ENCODE measurements at regions not wholly inside any gene's neighbourhood (a gene's known extent, or its start where the extent isn't known, plus 50 kb on each side); places are given as distances from the start of the nearest gene placed in this dataset.
A peak's percentile ranks its signal among the peaks of the same experiment; 100 is the strongest.

- no peaks in the 10 kb centered on the region for H4K20me1 ChIP-seq (ENCODE audit: control insufficient read depth, extremely low read depth, insufficient read depth, low read length)
- no peaks in the 10 kb centered on the region for H3K27me3 ChIP-seq (ENCODE audit: control insufficient read depth, insufficient read depth, low read length)
- H3K9ac ChIP-seq (ENCODE audit: insufficient read depth, low read length) = no peak overlapping the region
- H3K36me3 ChIP-seq (ENCODE audit: control insufficient read depth, insufficient read depth, low read length) = no peaks in the 10 kb centered on the region
- no peaks in the 10 kb centered on the region for H3K79me2 ChIP-seq (ENCODE audit: control insufficient read depth, insufficient read depth, low read length)
- no peaks in the 10 kb centered on the region for H3K9me3 ChIP-seq (ENCODE audit: control insufficient read depth, insufficient read depth, low read depth, low read length)
- no peak for TF ChIP-seq CTCF (conservative IDR thresholded peaks at IDR 0.05 in 1 of 2, IDR thresholded peaks at IDR 0.05 in 1 of 2; ENCODE audit: low read depth in 1 of 2, low read length in 2 of 2)
- no peak for TF ChIP-seq EZH2 (IDR thresholded peaks at IDR 0.05; ENCODE audit: low read length, missing control alignments)
- H3K27ac ChIP-seq (ENCODE audit: insufficient read depth, low read length) = no peak overlapping the region
- no peak overlapping the region for H3K4me3 ChIP-seq (replicated peaks in 1 of 4; ENCODE audit: control extremely low read depth in 1 of 4, insufficient read depth in 1 of 4, low read depth in 3 of 4, low read length in 4 of 4)
- no peak overlapping the region for H3K4me2 ChIP-seq (ENCODE audit: extremely low read depth, insufficient read depth, low read length)
- no peak for DNase-seq (ENCODE audit: low read depth in 2 of 2)
- H3K4me1 ChIP-seq (ENCODE audit: control insufficient read depth, extremely low read depth, insufficient read depth, low read length) = no peaks in the 10 kb centered on the region
- no peak overlapping the region for H2AFZ ChIP-seq (ENCODE audit: low read length)
Measured at GRCh38 chr3:157574531-157574930, 71.3 kb upstream of the VEPH1 start.

GRCh38 chr3:157573780-157574378 is 70.7 kb upstream of the VEPH1 start:
- H3K79me2 ChIP-seq (ENCODE audit: control insufficient read depth, insufficient read depth, low read length) = no peaks in the 10 kb centered on the region
- no peak for TF ChIP-seq CTCF (conservative IDR thresholded peaks at IDR 0.05 in 1 of 2, IDR thresholded peaks at IDR 0.05 in 1 of 2; ENCODE audit: low read depth in 1 of 2, low read length in 2 of 2)
- TF ChIP-seq EZH2 (IDR thresholded peaks at IDR 0.05; ENCODE audit: low read length, missing control alignments) = no peak
- no peak overlapping the region for H3K4me2 ChIP-seq (ENCODE audit: extremely low read depth, insufficient read depth, low read length)
- no peaks in the 10 kb centered on the region for H3K4me1 ChIP-seq (ENCODE audit: control insufficient read depth, extremely low read depth, insufficient read depth, low read length)
- no peak overlapping the region for H2AFZ ChIP-seq (ENCODE audit: low read length)
- no peak overlapping the region for H3K4me3 ChIP-seq (replicated peaks in 1 of 4; ENCODE audit: control extremely low read depth in 1 of 4, insufficient read depth in 1 of 4, low read depth in 3 of 4, low read length in 4 of 4)
- H3K27me3 ChIP-seq (ENCODE audit: control insufficient read depth, insufficient read depth, low read length) = no peaks in the 10 kb centered on the region
- H3K9ac ChIP-seq (ENCODE audit: insufficient read depth, low read length) = no peak overlapping the region
- H4K20me1 ChIP-seq (ENCODE audit: control insufficient read depth, extremely low read depth, insufficient read depth, low read length) = no peaks in the 10 kb centered on the region
- H3K36me3 ChIP-seq (ENCODE audit: control insufficient read depth, insufficient read depth, low read length) = no peaks in the 10 kb centered on the region
- no peaks in the 10 kb centered on the region for H3K9me3 ChIP-seq (ENCODE audit: control insufficient read depth, insufficient read depth, low read depth, low read length)
- DNase-seq (ENCODE audit: low read depth in 2 of 2) = peak in 1 of 2 donors; percentile 41
- H3K27ac ChIP-seq (ENCODE audit: insufficient read depth, low read length) = no peak overlapping the region

GRCh38 chr3:157573281-157573680 is 70.1 kb upstream of the VEPH1 start:
- Histone ChIP-seq H3K79me2 (ENCODE audit: control insufficient read depth, insufficient read depth, low read length) (no peaks in the 10 kb centered on the region), H3K27ac (ENCODE audit: insufficient read depth, low read length) (no peak overlapping the region)

More at GRCh38 chr3:157573281-157573680, 70.1 kb upstream of the VEPH1 start:
- Histone ChIP-seq H2AFZ (ENCODE audit: low read length) (no peak overlapping the region), H3K4me3 (replicated peaks in 1 of 4; ENCODE audit: control extremely low read depth in 1 of 4, insufficient read depth in 1 of 4, low read depth in 3 of 4, low read length in 4 of 4) (no peak overlapping the region), H3K4me1 (ENCODE audit: control insufficient read depth, extremely low read depth, insufficient read depth, low read length) (no peaks in the 10 kb centered on the region), H4K20me1 (ENCODE audit: control insufficient read depth, extremely low read depth, insufficient read depth, low read length) (no peaks in the 10 kb centered on the region), H3K9me3 (ENCODE audit: control insufficient read depth, insufficient read depth, low read depth, low read length) (no peaks in the 10 kb centered on the region), H3K36me3 (ENCODE audit: control insufficient read depth, insufficient read depth, low read length) (no peaks in the 10 kb centered on the region), H3K27me3 (ENCODE audit: control insufficient read depth, insufficient read depth, low read length) (no peaks in the 10 kb centered on the region), H3K9ac (ENCODE audit: insufficient read depth, low read length) (no peak overlapping the region), H3K4me2 (ENCODE audit: extremely low read depth, insufficient read depth, low read length) (no peak overlapping the region)
- TF ChIP-seq EZH2 (IDR thresholded peaks at IDR 0.05; ENCODE audit: low read length, missing control alignments) = no peak
- TF ChIP-seq CTCF (conservative IDR thresholded peaks at IDR 0.05 in 1 of 2, IDR thresholded peaks at IDR 0.05 in 1 of 2; ENCODE audit: low read depth in 1 of 2, low read length in 2 of 2) = no peak
- no peak for DNase-seq (ENCODE audit: low read depth in 2 of 2)
